H1 (cell line): ENCODE measurements at regions not wholly inside any gene's neighbourhood (a gene's known extent, or its start where the extent isn't known, plus 50 kb on each side); places are given as distances from the start of the nearest gene placed in this dataset.

Experiments used
- CTCF ChIA-PET: fragments of 300-600 bp; sonication (Branson Sonifier 250); formaldehyde crosslinking; loops from one replicate; lab custom pipeline; 2021; ENCODE audit not compliant: partially characterized antibody; lab: Charles Lee
- POLR2A ChIA-PET: fragments of 300-600 bp; sonication (Branson Sonifier 250); formaldehyde crosslinking; loops from one replicate; lab custom pipeline; 2021; ENCODE audit warnings: inconsistent platforms; ENCODE audit not compliant: partially characterized antibody; lab: Charles Lee
- DNase-seq, 2 experiments: peaks; one replicate each; pipeline versions ENCODE4 v3.0.0 to v3.0.0-alpha.2; 2010 to 2022; ENCODE audit warnings: low spot score in 2 of 2, low read depth in 1 of 2, mixed read lengths in 1 of 2
- FAIRE-seq: peaks from 2 replicates; lab custom pipeline; 2011; peaks lifted over from hg19 to GRCh38; lab: Jason Lieb, UNC
- H2AFZ ChIP-seq: 2 replicates; pipeline ENCODE4 v1.8.1; 2012; ENCODE audit warnings: low read length, inconsistent platforms
- H2AK5ac ChIP-seq: 2 replicates; pipeline ENCODE4 v1.6.1; 2013; ENCODE audit warnings: low read depth, low read length
- H2BK120ac ChIP-seq: replicated peaks from 2 replicates; pipeline ENCODE3; 2013; ENCODE audit warnings: low read depth, low read length, inconsistent platforms
- H2BK12ac ChIP-seq: 2 replicates; pipeline ENCODE4 v1.6.1; 2013; ENCODE audit warnings: low read depth, low read length
- H2BK15ac ChIP-seq: 2 replicates; pipeline ENCODE4 v1.6.1; 2013; ENCODE audit warnings: low read length
- H2BK20ac ChIP-seq: 2 replicates; pipeline ENCODE4 v1.6.1; 2013; ENCODE audit warnings: low read length
- H2BK5ac ChIP-seq: 2 replicates; pipeline ENCODE4 v1.6.1; 2013; ENCODE audit warnings: low read depth, low read length
- H3K14ac ChIP-seq: 2 replicates; pipeline ENCODE4 v1.6.1; 2013; ENCODE audit warnings: inconsistent platforms; ENCODE audit not compliant: insufficient read length
- H3K18ac ChIP-seq: 2 replicates; pipeline ENCODE4 v1.6.1; 2013; ENCODE audit warnings: low read length; ENCODE audit errors: extremely low read depth
- H3K23ac ChIP-seq: 2 replicates; pipeline ENCODE4 v1.6.1; 2013; ENCODE audit warnings: inconsistent platforms; ENCODE audit not compliant: insufficient read length
- H3K23me2 ChIP-seq: 2 replicates; pipeline ENCODE4 v1.6.1; 2013; ENCODE audit warnings: low read depth, low read length
- H3K27ac ChIP-seq: 2 replicates; pipeline ENCODE4 v1.6.1; 2011; ENCODE audit warnings: low read depth, low read length, inconsistent platforms
- H3K27me3 ChIP-seq, 4 experiments: replicated peaks in 1 of 4; 1 replicate in 1 of 4; 2 replicates in 3 of 4; pipeline versions ENCODE4 v1.6.1 to v1.8.1; 2011 to 2013; ENCODE audit warnings: low read length in 3 of 4, mild to moderate bottlenecking in 3 of 4, inconsistent platforms in 2 of 4, mixed read lengths in 2 of 4, moderate library complexity in 1 of 4; ENCODE audit not compliant: control insufficient read depth in 3 of 4, insufficient read depth in 3 of 4; ENCODE audit errors: extremely low read depth in 1 of 4
- H3K36me3 ChIP-seq, 4 experiments: 2 replicates each; pipeline versions ENCODE4 v1.6.1 to v1.8.1; 2011 to 2013; ENCODE audit warnings: mild to moderate bottlenecking in 4 of 4, low read length in 3 of 4, moderate library complexity in 2 of 4, control low read depth in 1 of 4, inconsistent platforms in 1 of 4; ENCODE audit not compliant: insufficient read depth in 4 of 4, control insufficient read depth in 2 of 4
- H3K4ac ChIP-seq: replicated peaks from 2 replicates; pipeline ENCODE3; 2013; ENCODE audit warnings: low read length, low read depth, mixed read lengths, inconsistent platforms; ENCODE audit not compliant: insufficient read length
- H3K4me1 ChIP-seq, 4 experiments: replicated peaks in 1 of 4; 1 replicate in 1 of 4; 2 replicates in 3 of 4; pipeline versions ENCODE4 v1.6.1 to v1.8.1; 2011 to 2013; ENCODE audit warnings: low read length in 3 of 4, inconsistent platforms in 2 of 4, mixed read lengths in 1 of 4; ENCODE audit not compliant: insufficient read depth in 4 of 4, control insufficient read depth in 3 of 4
- H3K4me2 ChIP-seq, 2 experiments: 2 replicates each; pipeline versions ENCODE4 v1.6.1 to v1.8.1; 2011 to 2013; ENCODE audit warnings: low read depth in 2 of 2, low read length in 2 of 2, control low read depth in 1 of 2, inconsistent platforms in 1 of 2, mild to moderate bottlenecking in 1 of 2; ENCODE audit not compliant: insufficient read depth in 1 of 2
- H3K4me3 ChIP-seq, 4 experiments: fragments of 200-600, 300-600 bp in 1 of 4; sonication (generic), shearing (Covaris generic), sonication (Bioruptor Twin) in 1 of 4; 2 replicates each; pipeline versions ENCODE4 v1.5.1 to v1.8.1; 2011 to 2016; ENCODE audit warnings: low read length in 4 of 4, low read depth in 3 of 4, control low read depth in 2 of 4, inconsistent platforms in 2 of 4, mild to moderate bottlenecking in 2 of 4, mixed read lengths in 1 of 4, moderate library complexity in 1 of 4; ENCODE audit not compliant: insufficient read depth in 2 of 4; ENCODE audit errors: extremely low read depth in 1 of 4
- H3K56ac ChIP-seq: replicated peaks from 2 replicates; pipeline ENCODE3; 2013; ENCODE audit warnings: low read depth, mild to moderate bottlenecking, mixed read lengths, low read length, inconsistent platforms; ENCODE audit not compliant: insufficient read length
- H3K79me1 ChIP-seq: 2 replicates; pipeline ENCODE4 v1.6.1; 2013; ENCODE audit warnings: low read depth, low read length, control low read depth
- H3K79me2 ChIP-seq, 2 experiments: 2 replicates each; pipeline versions ENCODE4 v1.6.1 to v1.8.1; 2012 to 2013; ENCODE audit warnings: low read length in 2 of 2, mild to moderate bottlenecking in 2 of 2, inconsistent platforms in 1 of 2; ENCODE audit not compliant: insufficient read depth in 2 of 2, control insufficient read depth in 1 of 2
- H3K9ac ChIP-seq, 4 experiments: replicated peaks in 1 of 4; 1 replicate in 1 of 4; 2 replicates in 3 of 4; pipeline versions ENCODE4 v1.6.1 to v1.8.1; 2011 to 2013; ENCODE audit warnings: low read depth in 3 of 4, low read length in 3 of 4, control low read depth in 2 of 4, mild to moderate bottlenecking in 2 of 4, moderate library complexity in 2 of 4, inconsistent platforms in 1 of 4; ENCODE audit errors: extremely low read depth in 1 of 4
- H3K9me3 ChIP-seq, 2 experiments: 2 replicates each; pipeline versions ENCODE4 v1.6.1 to v1.8.1; 2012 to 2013; ENCODE audit warnings: mild to moderate bottlenecking in 2 of 2, moderate library complexity in 2 of 2, control low read depth in 1 of 2, inconsistent platforms in 1 of 2, low read depth in 1 of 2, low read length in 1 of 2, mixed read lengths in 1 of 2; ENCODE audit not compliant: insufficient read depth in 2 of 2
- H4K20me1 ChIP-seq, 2 experiments: replicated peaks in 1 of 2; 2 replicates each; pipeline versions ENCODE3 to v1.8.1; 2011 to 2013; ENCODE audit warnings: inconsistent platforms in 2 of 2, low read length in 2 of 2, mild to moderate bottlenecking in 1 of 2; ENCODE audit not compliant: insufficient read depth in 2 of 2, control insufficient read depth in 1 of 2
- H4K5ac ChIP-seq: 2 replicates; pipeline ENCODE4 v1.6.1; 2013; ENCODE audit warnings: low read length, low read depth, mixed read lengths, inconsistent platforms; ENCODE audit not compliant: insufficient read length
- H4K8ac ChIP-seq: 2 replicates; pipeline ENCODE4 v1.8.0; 2013; ENCODE audit warnings: mild to moderate bottlenecking, moderate library complexity, low read length, inconsistent platforms; ENCODE audit not compliant: insufficient read depth; ENCODE audit errors: extremely low read depth
- H4K91ac ChIP-seq: replicated peaks from 2 replicates; pipeline ENCODE3; 2013; ENCODE audit warnings: low read length, mixed read lengths, inconsistent platforms; ENCODE audit not compliant: insufficient read length
- KDM1A ChIP-seq: fragments of 200-600, 300-600 bp; sonication (generic); IDR thresholded peaks from 2 replicates; pipeline ENCODE4 v1.7.1; 2016; ENCODE audit warnings: mild to moderate bottlenecking, low read length, borderline replicate concordance
- SIN3A ChIP-seq, 2 experiments: IDR thresholded peaks in 1 of 2; conservative IDR thresholded peaks in 1 of 2; 2 replicates each; pipeline ENCODE4 v1.6.1; 2011 to 2012; ENCODE audit warnings: low read length in 2 of 2, improper control_type of control experiment in 1 of 2, low read depth in 1 of 2, mild to moderate bottlenecking in 1 of 2
- WGBS, 2 experiments: shearing (Covaris generic) in 1 of 2; methylation state at CpG; one replicate each; pipeline versions ENCODE4 v1.1.6 to v1.1.7; 2013 to 2015; ENCODE audit warnings: low lambda C conversion rate in 2 of 2, mixed read lengths in 2 of 2, inconsistent platforms in 1 of 2, low coverage in 1 of 2, missing lambda C conversion rate in 1 of 2; ENCODE audit not compliant: insufficient replicate concordance in 2 of 2, insufficient coverage in 1 of 2, insufficient read length in 1 of 2; ENCODE audit errors: extremely low coverage in 1 of 2, missing lambda C conversion rate in 1 of 2; 5-methylcytosine and 5-hydroxymethylcytosine counted together

- ChIA-PET POLR2A (interaction anchor here (0.7 to 1.5 kb wide), 6 partner anchors 12 to 568 kb away, joined by 3 to 5 read pairs (median 4); no protein-coding TSS in a partner anchor), CTCF (interaction anchor here (0.7 to 3.8 kb wide), 16 partner anchors 10 to 305 kb away, joined by 3 to 18 read pairs (median 4); no protein-coding TSS in a partner anchor)
- H3K79me1 ChIP-seq = no peaks in the 10 kb centered on the region
Measured at GRCh38 chr1:11340233-11340632, 67.2 kb downstream of the UBIAD1 start.

More at GRCh38 chr1:11340233-11340632, 67.2 kb downstream of the UBIAD1 start:
- H3K36me3 ChIP-seq = no peaks in the 10 kb centered on the region
- 90% methylated on average over 4 of the region's 4 CpGs; no CpG with 5 or more reads in 1 of the 2 experiments for WGBS, 2 experiments
- no peak overlapping the region for H3K14ac ChIP-seq
- DNase-seq (no peak), FAIRE-seq (no peak)
- H2BK5ac ChIP-seq = 0 out of 2 replicates have a peak overlapping the region, but pooled peaks have one; percentile 49
- no peak overlapping the region for H4K5ac ChIP-seq
- no peak overlapping the region for H4K91ac ChIP-seq
- peaks cover 0 to 2% of the 10 kb centered on the region in 2 experiments for H4K20me1 ChIP-seq
- H3K4me2 ChIP-seq = 0 out of 4 replicates have a peak overlapping the region, but pooled peaks have one; percentile 6 to 10
- no peak overlapping the region for H3K23ac ChIP-seq
- H2BK15ac ChIP-seq = 0 out of 2 replicates have a peak overlapping the region, but pooled peaks have one; percentile 50
- no peaks in the 10 kb centered on the region for H3K79me2 ChIP-seq
- H3K23me2 ChIP-seq = no peaks in the 10 kb centered on the region
- no peak overlapping the region for H2BK120ac ChIP-seq
- H3K9me3 ChIP-seq = no peaks in the 10 kb centered on the region
- H4K8ac ChIP-seq = peak overlapping the region; percentile 23; the same call in 1 of the 2 replicates
- H3K18ac ChIP-seq = no peak overlapping the region
- H3K27me3 ChIP-seq = no peaks in the 10 kb centered on the region
- no peak overlapping the region for H3K27ac ChIP-seq
- peak overlapping the region; percentile 34 for H2BK20ac ChIP-seq
- no peak overlapping the region for H3K56ac ChIP-seq
- H3K4ac ChIP-seq = no peak overlapping the region
- H2AFZ ChIP-seq = 0 out of 2 replicates have a peak overlapping the region, but pooled peaks have one; percentile 21
- H3K4me1 ChIP-seq = peaks cover 0 to 14% (median 8%) of the 10 kb centered on the region in 4 experiments
- peak; percentile 9; the same call in 1 of the 2 replicates for TF ChIP-seq KDM1A
- no peak for TF ChIP-seq SIN3A (conservative IDR thresholded peaks at IDR 0.05 in 1 of 2, IDR thresholded peaks at IDR 0.05 in 1 of 2; ENCODE audit: low read depth in 1 of 2, low read length in 2 of 2)
- TF ChIP-seq, all 59 proteins: peak for 1
- Histone ChIP-seq H2AK5ac (no peak overlapping the region), H3K9ac (no peak overlapping the region), H3K4me3 (no peak overlapping the region), H2BK12ac (0 out of 2 replicates have a peak overlapping the region, but pooled peaks have one; percentile 65)
